NT2/D1 (cell line): ENCODE measurements at regions not wholly inside any gene's neighbourhood (a gene's known extent, or its start where the extent isn't known, plus 50 kb on each side); places are given as distances from the start of the nearest gene placed in this dataset.

ENCODE experiments used
- DNase-seq: peaks from one replicate; pipeline ENCODE4 v3.0.0-alpha.2; 2011; ENCODE audit warnings: low read depth, low spot score
- H3K27me3 ChIP-seq: 2 replicates; pipeline ENCODE4 v1.6.0; 2011; ENCODE audit warnings: mild to moderate bottlenecking; ENCODE audit not compliant: insufficient read length, insufficient read depth
- H3K36me3 ChIP-seq: 2 replicates; pipeline ENCODE4 v1.6.1; 2011; ENCODE audit warnings: mild to moderate bottlenecking, low read length, mixed read lengths; ENCODE audit not compliant: insufficient read depth, insufficient read length
- H3K4me1 ChIP-seq: 2 replicates; pipeline ENCODE4 v1.5.1; 2011; ENCODE audit not compliant: insufficient read depth, insufficient read length
- H3K4me3 ChIP-seq: 2 replicates; pipeline ENCODE4 v1.5.1; 2011; ENCODE audit warnings: low read depth; ENCODE audit not compliant: insufficient read length
- H3K9ac ChIP-seq: 2 replicates; pipeline ENCODE4 v1.6.0; 2011; ENCODE audit warnings: low read depth; ENCODE audit not compliant: insufficient read length
- H3K9me3 ChIP-seq: 2 replicates; pipeline ENCODE4 v1.5.1; 2011; ENCODE audit warnings: mild to moderate bottlenecking, low read length; ENCODE audit not compliant: insufficient read depth
- SUZ12 ChIP-seq: IDR thresholded peaks from 2 replicates; pipeline ENCODE4 v1.6.1; 2011; ENCODE audit not compliant: insufficient read length, insufficient read depth; ENCODE audit errors: extremely low read depth
- YY1 ChIP-seq: IDR thresholded peaks from 2 replicates; pipeline ENCODE4 v1.6.1; 2011; ENCODE audit not compliant: insufficient read length, insufficient read depth
- ZNF274 ChIP-seq: IDR thresholded peaks from 2 replicates; pipeline ENCODE4 v1.6.1; 2011; ENCODE audit warnings: mild to moderate bottlenecking, low read depth, low read length

GRCh38 chr4:161329852-161330251 is 833.9 kb downstream of the FSTL5 start:
- DNase-seq: no peak

DNA sequence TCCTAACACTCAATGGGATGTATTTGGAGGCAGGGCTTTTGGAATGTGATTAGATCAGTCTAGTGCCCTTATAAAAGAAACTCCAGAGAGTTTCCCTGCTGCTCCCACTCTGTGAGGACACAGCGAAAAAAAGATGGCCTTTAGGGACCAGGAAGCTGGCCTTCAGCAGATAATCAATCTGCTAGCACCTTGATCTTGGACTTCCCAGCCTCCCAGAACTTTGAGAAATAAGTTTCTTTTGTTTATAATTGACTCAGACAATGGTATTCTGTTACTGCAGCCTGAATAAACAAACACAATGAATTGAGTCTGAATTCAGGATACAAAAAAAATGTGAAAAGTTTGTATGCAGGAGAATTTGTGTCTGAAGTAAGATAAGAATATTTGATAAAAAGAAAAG is 842.1 kb downstream of the FSTL5 start:
- no peaks in the 10 kb centered on the region for H3K36me3 ChIP-seq
- TF ChIP-seq YY1: no peak
- TF ChIP-seq ZNF274: no peak
- TF ChIP-seq SUZ12: no peak
- DNase-seq: no peak
- no peaks in the 10 kb centered on the region for H3K9me3 ChIP-seq
- H3K4me3 ChIP-seq: no peak overlapping the region
- no peak overlapping the region for H3K9ac ChIP-seq
- H3K27me3 ChIP-seq: no peaks in the 10 kb centered on the region
- no peaks in the 10 kb centered on the region for H3K4me1 ChIP-seq

More at GRCh38 chr4:161329852-161330251, 833.9 kb downstream of the FSTL5 start:
- no peaks in the 10 kb centered on the region for H3K4me1 ChIP-seq
- no peaks in the 10 kb centered on the region for H3K9me3 ChIP-seq
- no peak overlapping the region for H3K9ac ChIP-seq
- no peaks in the 10 kb centered on the region for H3K27me3 ChIP-seq
- no peak overlapping the region for H3K4me3 ChIP-seq
- H3K36me3 ChIP-seq: no peaks in the 10 kb centered on the region
- TF ChIP-seq YY1 (no peak), SUZ12 (no peak), ZNF274 (no peak)

DNA sequence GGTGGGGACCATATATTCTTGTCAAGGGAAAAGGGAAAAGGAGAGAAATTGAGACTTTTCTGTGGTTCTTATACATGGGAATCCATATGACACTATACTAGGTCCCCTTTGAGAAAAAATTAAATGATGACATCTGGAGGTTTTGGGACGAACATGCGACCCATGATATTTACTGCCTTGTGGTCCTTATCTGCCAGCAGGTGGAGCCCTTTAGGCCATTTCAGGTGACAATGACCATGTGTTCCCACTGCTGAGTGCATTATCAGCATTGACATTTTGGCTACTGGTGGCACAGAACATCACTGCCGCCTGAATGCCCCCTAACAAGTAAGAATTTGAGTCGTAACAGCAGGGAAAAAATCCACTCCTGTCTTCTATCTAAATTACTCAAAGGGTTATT is 843.4 kb downstream of the FSTL5 start:
- no peaks in the 10 kb centered on the region for H3K36me3 ChIP-seq
- DNase-seq: peak; percentile 9
- H3K9me3 ChIP-seq: no peaks in the 10 kb centered on the region
- TF ChIP-seq ZNF274: no peak
- TF ChIP-seq SUZ12: no peak
- no peak for TF ChIP-seq YY1
- H3K27me3 ChIP-seq: no peaks in the 10 kb centered on the region
- no peaks in the 10 kb centered on the region for H3K4me1 ChIP-seq
- H3K4me3 ChIP-seq: no peak overlapping the region
- H3K9ac ChIP-seq: no peak overlapping the region

DNA sequence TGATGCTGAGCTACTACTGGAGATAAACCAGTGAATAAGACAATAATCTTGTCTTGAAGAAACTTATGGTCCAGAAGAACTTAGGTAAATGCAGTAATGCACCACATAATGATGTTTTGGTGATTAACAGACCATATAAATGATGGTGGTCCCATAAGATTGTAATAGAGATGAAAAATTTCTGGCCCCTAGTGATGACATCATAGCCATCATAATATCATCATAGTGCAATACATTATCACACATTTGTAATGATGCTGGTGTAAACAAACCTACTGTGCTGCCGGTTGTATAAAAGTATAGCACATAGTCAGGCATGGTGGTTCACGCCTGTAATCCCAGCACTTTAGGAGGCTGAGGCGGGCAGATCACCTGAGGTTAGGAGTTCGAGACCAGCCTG is 846.8 kb downstream of the FSTL5 start:
- no peaks in the 10 kb centered on the region for H3K4me1 ChIP-seq
- no peak overlapping the region for H3K9ac ChIP-seq
- H3K9me3 ChIP-seq: no peaks in the 10 kb centered on the region
- no peak for DNase-seq
- no peak overlapping the region for H3K4me3 ChIP-seq
- no peaks in the 10 kb centered on the region for H3K36me3 ChIP-seq
- TF ChIP-seq ZNF274 (no peak), YY1 (no peak), SUZ12 (no peak)
- H3K27me3 ChIP-seq: no peaks in the 10 kb centered on the region

- Histone ChIP-seq H3K4me1 (no peaks in the 10 kb centered on the region), H3K9me3 (no peaks in the 10 kb centered on the region), H3K4me3 (no peak overlapping the region), H3K27me3 (no peaks in the 10 kb centered on the region), H3K36me3 (no peaks in the 10 kb centered on the region), H3K9ac (no peak overlapping the region)
- TF ChIP-seq YY1 (no peak), SUZ12 (no peak)
- DNase-seq: no peak
Observed at GRCh38 chr4:161314371-161314770, 849.4 kb downstream of the FSTL5 start.

DNA sequence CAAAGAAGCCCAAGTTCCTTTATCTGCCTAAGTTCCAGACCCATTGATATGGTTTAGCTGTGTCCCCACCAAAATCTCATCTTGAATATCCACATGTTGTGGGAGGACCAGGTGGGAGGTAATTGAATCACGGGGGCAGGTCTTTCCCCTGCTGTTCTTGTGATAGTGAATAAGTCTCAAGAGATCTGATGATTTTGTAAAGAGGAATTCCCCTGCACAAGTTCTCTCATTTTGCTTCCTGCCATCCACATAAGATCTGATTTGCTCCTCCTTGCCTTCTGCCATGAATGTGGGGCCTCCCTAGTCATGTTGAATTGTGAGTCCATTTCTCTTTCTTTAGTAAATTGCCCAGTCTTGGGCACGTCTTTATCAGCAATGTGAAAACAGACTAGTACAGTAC is 860.2 kb downstream of the FSTL5 start:
- no peak for TF ChIP-seq YY1
- TF ChIP-seq SUZ12: no peak
- no peak for TF ChIP-seq ZNF274
- Histone ChIP-seq H3K27me3 (no peaks in the 10 kb centered on the region), H3K36me3 (no peaks in the 10 kb centered on the region), H3K4me3 (no peak overlapping the region), H3K9ac (no peak overlapping the region), H3K9me3 (no peaks in the 10 kb centered on the region), H3K4me1 (no peaks in the 10 kb centered on the region)
- no peak for DNase-seq

DNA sequence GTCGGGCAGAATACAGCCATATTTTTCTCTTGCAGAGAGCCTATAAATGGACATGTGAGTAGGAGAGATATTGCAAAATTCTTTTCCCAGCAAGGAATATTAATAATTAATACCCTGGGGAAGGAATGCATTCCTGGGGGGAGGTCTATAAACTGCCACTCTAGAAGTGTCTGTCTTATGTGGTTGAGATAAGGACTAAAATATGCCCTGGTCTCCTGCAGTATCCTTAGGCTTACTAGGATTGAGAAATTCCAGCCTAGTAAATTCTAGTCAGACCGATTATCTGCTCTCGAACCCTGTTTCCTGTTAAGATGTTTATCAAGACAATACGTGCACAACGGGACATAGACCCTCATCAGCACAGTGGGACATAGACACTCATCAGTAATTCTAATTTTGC is 872.6 kb downstream of the FSTL5 start:
- DNase-seq: no peak
- no peak overlapping the region for H3K4me3 ChIP-seq
- H3K27me3 ChIP-seq: no peaks in the 10 kb centered on the region
- H3K36me3 ChIP-seq: no peaks in the 10 kb centered on the region
- no peak overlapping the region for H3K9ac ChIP-seq
- TF ChIP-seq YY1 (no peak), ZNF274 (no peak), SUZ12 (no peak)
- no peaks in the 10 kb centered on the region for H3K4me1 ChIP-seq
- H3K9me3 ChIP-seq: peaks cover 3% of the 10 kb centered on the region; the same call in 1 of the 2 replicates
